ENCODE measurements at regions not wholly inside any gene's neighbourhood (a gene's known extent, or its start where the extent isn't known, plus 50 kb on each side); places are given as distances from the start of the nearest gene placed in this dataset.

GRCh38 chr4:163613383-163613782 lies 118.9 kb downstream of the TMA16 start:
- no peak for TF ChIP-seq CTCF (IDR thresholded peaks at IDR 0.05; ENCODE audit: extremely low read depth, insufficient read depth, missing control alignments)

GRCh38 chr4:163614866-163615265 lies 120.4 kb downstream of the TMA16 start:
- DNase-seq (ENCODE audit: low spot score): no peak
- in situ Hi-C loops (cut with MboI; ENCODE audit: low pct_unique_long_range_greater_than_20kb, low sequenced_read_pairs, unreplicated experiment): no loop called here
- TF ChIP-seq CTCF (IDR thresholded peaks at IDR 0.05; ENCODE audit: extremely low read depth, insufficient read depth, missing control alignments): no peak

More at GRCh38 chr4:163613383-163613782, 118.9 kb downstream of the TMA16 start:
- in situ Hi-C loops (cut with MboI; ENCODE audit: low pct_unique_long_range_greater_than_20kb, low sequenced_read_pairs, unreplicated experiment): no loop called here
- no peak for DNase-seq (ENCODE audit: low spot score)

- in situ Hi-C loops (cut with MboI; ENCODE audit: low pct_unique_long_range_greater_than_20kb, low sequenced_read_pairs, unreplicated experiment): no loop called here
- no peak for TF ChIP-seq CTCF (IDR thresholded peaks at IDR 0.05; ENCODE audit: extremely low read depth, insufficient read depth, missing control alignments)
- DNase-seq (ENCODE audit: low spot score): no peak
Measured at GRCh38 chr4:163618845-163619244, 124.4 kb downstream of the TMA16 start.

DNA sequence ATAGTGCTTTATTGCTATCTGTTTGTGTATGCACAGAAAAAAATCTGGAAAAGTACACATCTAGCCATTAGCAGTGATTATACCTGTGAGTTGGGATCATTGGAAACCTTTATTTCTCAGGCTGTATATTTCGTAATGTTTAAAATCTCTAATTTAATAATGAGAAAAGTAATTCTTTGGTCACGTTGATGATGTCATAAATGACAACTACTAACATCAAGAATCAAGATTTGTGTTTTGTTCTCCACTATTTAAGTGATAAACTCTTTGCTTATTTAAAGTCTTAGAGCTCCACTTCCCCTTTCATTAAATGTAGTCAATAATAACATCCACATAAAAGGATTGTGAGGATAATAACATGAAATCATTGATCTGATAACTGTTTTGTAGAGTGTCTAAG lies 126.2 kb downstream of the TMA16 start:
- in situ Hi-C loops (cut with MboI; ENCODE audit: low pct_unique_long_range_greater_than_20kb, low sequenced_read_pairs, unreplicated experiment): no loop called here
- TF ChIP-seq CTCF (IDR thresholded peaks at IDR 0.05; ENCODE audit: extremely low read depth, insufficient read depth, missing control alignments): no peak
- no peak for DNase-seq (ENCODE audit: low spot score)

- no peak for DNase-seq (ENCODE audit: low spot score)
- in situ Hi-C loops (cut with MboI; ENCODE audit: low pct_unique_long_range_greater_than_20kb, low sequenced_read_pairs, unreplicated experiment): no loop called here
- no peak for TF ChIP-seq CTCF (IDR thresholded peaks at IDR 0.05; ENCODE audit: extremely low read depth, insufficient read depth, missing control alignments)
Measured at GRCh38 chr4:163621821-163622220, 127.3 kb downstream of the TMA16 start.

DNA sequence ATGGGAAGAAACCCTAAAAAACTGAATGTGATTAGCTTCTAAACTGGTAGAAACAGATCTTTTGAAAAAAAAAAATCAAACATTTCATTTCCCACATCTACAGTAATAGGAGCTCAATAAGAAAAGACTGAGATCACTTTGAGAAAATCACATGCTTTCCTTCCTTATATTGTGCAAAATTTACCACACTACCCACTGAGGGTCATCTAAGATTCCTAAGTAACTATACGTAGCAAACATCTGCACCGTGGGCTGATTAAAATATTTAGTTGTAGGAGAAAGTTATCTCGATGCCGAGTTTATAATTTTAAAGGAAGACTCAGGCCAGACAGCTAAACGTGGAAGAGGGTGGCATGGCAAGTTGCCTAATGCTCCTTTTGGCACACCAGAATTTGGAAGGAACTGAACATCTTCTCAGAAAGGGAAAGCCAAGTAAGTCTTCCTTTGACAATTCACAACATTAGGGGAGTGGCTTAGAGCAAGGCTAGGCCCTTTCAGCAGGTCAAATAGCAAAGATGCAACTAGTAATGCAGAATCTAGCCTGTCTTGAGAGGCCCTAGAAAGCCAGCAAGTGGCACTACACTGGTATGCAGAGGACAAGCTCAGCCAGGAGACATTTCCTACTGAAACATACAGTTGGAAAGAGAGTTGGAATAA lies 128.0 kb downstream of the TMA16 start:
- no peak for TF ChIP-seq CTCF (IDR thresholded peaks at IDR 0.05; ENCODE audit: extremely low read depth, insufficient read depth, missing control alignments)
- DNase-seq (ENCODE audit: low spot score): no peak
- in situ Hi-C loops (cut with MboI; ENCODE audit: low pct_unique_long_range_greater_than_20kb, low sequenced_read_pairs, unreplicated experiment): no loop called here

All from GM13977 (cell line).